PC-9 (cell line): ENCODE measurements at regions not wholly inside any gene's neighbourhood (a gene's known extent, or its start where the extent isn't known, plus 50 kb on each side); places are given as distances from the start of the nearest gene placed in this dataset.

Experiments
- BruUV-seq: library from RNA; stranded (reverse); fragments of 400-500 nt; replicated peaks from 2 replicates; lab custom pipeline; 2021; lab: Mats Ljungman, UMichigan
- CTCF ChIA-PET: fragments of 300-600 bp; sonication (Branson Sonifier 250); formaldehyde crosslinking; loops from one replicate; lab custom pipeline; 2022; ENCODE audit warnings: antibody characterized with exemption; lab: Charles Lee
- POLR2A ChIA-PET: fragments of 300-600 bp; sonication (Branson Sonifier 250); formaldehyde crosslinking; loops from one replicate; lab custom pipeline; 2022; ENCODE audit warnings: antibody characterized with exemption; ENCODE audit not compliant: unreplicated experiment; lab: Charles Lee
- DNase-seq, 2 experiments: peaks; one replicate each; pipeline versions ENCODE4 v3.0.0 to v3.0.0-alpha.2; 2015 to 2022; ENCODE audit warnings: mixed read lengths in 1 of 2
- H2AFZ ChIP-seq: fragments of 200-600 bp; sonication (generic); 2 replicates; pipeline ENCODE4 v1.8.1; 2017; ENCODE audit warnings: antibody characterized with exemption
- H3F3A ChIP-seq: fragments of 200-600 bp; sonication (generic); 2 replicates; pipeline ENCODE4 v1.8.1; 2017; ENCODE audit warnings: antibody characterized with exemption, mild to moderate bottlenecking, low read depth; ENCODE audit not compliant: insufficient read depth
- H3K27ac ChIP-seq: fragments of 200-600 bp; sonication (generic); 2 replicates; pipeline ENCODE4 v1.6.1; 2016; ENCODE audit warnings: mixed run types
- H3K27me3 ChIP-seq: fragments of 200-600 bp; sonication (generic); 2 replicates; pipeline ENCODE4 v1.6.1; 2016; ENCODE audit warnings: low read depth, mixed run types; ENCODE audit not compliant: insufficient read depth
- H3K36me3 ChIP-seq: fragments of 200-600 bp; sonication (generic); 2 replicates; pipeline ENCODE4 v1.6.1; 2016; ENCODE audit warnings: low read depth, mixed run types
- H3K4me1 ChIP-seq: fragments of 200-600 bp; sonication (generic); replicated peaks from 2 replicates; pipeline ENCODE4 v1.6.1; 2016; ENCODE audit warnings: mixed run types; ENCODE audit not compliant: insufficient read depth
- H3K4me2 ChIP-seq: fragments of 200-600 bp; sonication (generic); 2 replicates; pipeline ENCODE4 v1.6.1; 2017; ENCODE audit warnings: mixed run types
- H3K4me3 ChIP-seq: fragments of 200-600 bp; sonication (generic); 2 replicates; pipeline ENCODE4 v1.6.1; 2016; ENCODE audit warnings: mixed run types
- H3K79me2 ChIP-seq: fragments of 200-600 bp; sonication (generic); 2 replicates; pipeline ENCODE4 v1.6.1; 2017; ENCODE audit warnings: low read depth, mixed run types
- H3K9me2 ChIP-seq: fragments of 200-600 bp; sonication (generic); 2 replicates; pipeline ENCODE4 v1.8.1; 2017; ENCODE audit warnings: mild to moderate bottlenecking; ENCODE audit not compliant: insufficient read depth
- H3K9me3 ChIP-seq: fragments of 200-600 bp; sonication (generic); 2 replicates; pipeline ENCODE4 v1.8.1; 2016; ENCODE audit warnings: low read depth; ENCODE audit not compliant: insufficient read depth
- H4K20me1 ChIP-seq: fragments of 200-600 bp; sonication (generic); 2 replicates; pipeline ENCODE4 v1.8.1; 2017; ENCODE audit not compliant: insufficient read depth
- EZH2 ChIP-seq: fragments of 200-600 bp; sonication (generic); IDR thresholded peaks from 2 replicates; pipeline ENCODE4 v1.8.0; 2017; ENCODE audit warnings: antibody characterized with exemption, low read depth
- intact Hi-C: fragments of 100-400 bp; cut with micrococcal nuclease; formaldehyde crosslinking; loops from one replicate; pipeline ENCODE4 v1.10.0; 2022; ENCODE audit not compliant: unreplicated experiment
- TF ChIP-seq, protein P1 (sequence below): fragments of 200-600 bp; sonication (generic); conservative IDR thresholded peaks from 2 replicates; pipeline ENCODE4 v1.6.1; 2017; ENCODE audit warnings: mixed run types, antibody characterized with exemption, mild to moderate bottlenecking, moderate library complexity

DNA sequence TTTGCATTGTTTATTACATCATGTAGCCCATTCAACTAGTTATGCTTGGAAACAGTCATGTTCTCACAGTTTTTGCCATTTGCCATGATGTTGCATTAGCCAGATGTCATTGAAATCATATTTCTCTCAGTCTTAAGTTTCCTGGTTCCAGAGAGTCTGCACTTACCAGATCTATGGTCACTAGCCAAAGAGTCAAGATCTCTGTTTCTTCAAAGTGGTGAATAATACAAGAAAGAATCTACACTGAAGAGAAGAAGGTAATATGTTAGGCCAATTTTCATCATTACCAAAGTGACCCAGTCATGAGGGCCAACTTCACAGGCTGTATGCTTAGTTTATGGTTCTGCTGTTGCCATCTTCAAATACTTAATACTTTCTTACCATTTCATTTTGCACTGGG, 89.0 kb upstream of the PHYHIPL start:
- no peaks in the 10 kb centered on the region for H3K9me2 ChIP-seq
- BruUV-seq: no TSS peak
- CTCF ChIA-PET: no interaction called here

GRCh38 chr10:59088912-59089573, 87.4 kb upstream of the PHYHIPL start:
- Histone ChIP-seq H3K9me2 (no peaks in the 10 kb centered on the region), H3K79me2 (no peaks in the 10 kb centered on the region), H2AFZ (no peak overlapping the region), H3K4me3 (no peak overlapping the region), H3K9me3 (no peaks in the 10 kb centered on the region), H3K4me2 (no peak overlapping the region), H3K27ac (no peak overlapping the region), H3F3A (no peaks in the 10 kb centered on the region), H3K27me3 (peaks cover 26% of the 10 kb centered on the region; the same call in 1 of the 2 replicates), H4K20me1 (no peaks in the 10 kb centered on the region), H3K4me1 (no peaks in the 10 kb centered on the region), H3K36me3 (no peaks in the 10 kb centered on the region)
- ChIA-PET POLR2A (no interaction called here), CTCF (no interaction called here)
- DNase-seq: no peak
- intact Hi-C loops: no loop called here
- BruUV-seq: no TSS peak
- TF ChIP-seq EZH2: no peak
- TF ChIP-seq, protein P1, sequence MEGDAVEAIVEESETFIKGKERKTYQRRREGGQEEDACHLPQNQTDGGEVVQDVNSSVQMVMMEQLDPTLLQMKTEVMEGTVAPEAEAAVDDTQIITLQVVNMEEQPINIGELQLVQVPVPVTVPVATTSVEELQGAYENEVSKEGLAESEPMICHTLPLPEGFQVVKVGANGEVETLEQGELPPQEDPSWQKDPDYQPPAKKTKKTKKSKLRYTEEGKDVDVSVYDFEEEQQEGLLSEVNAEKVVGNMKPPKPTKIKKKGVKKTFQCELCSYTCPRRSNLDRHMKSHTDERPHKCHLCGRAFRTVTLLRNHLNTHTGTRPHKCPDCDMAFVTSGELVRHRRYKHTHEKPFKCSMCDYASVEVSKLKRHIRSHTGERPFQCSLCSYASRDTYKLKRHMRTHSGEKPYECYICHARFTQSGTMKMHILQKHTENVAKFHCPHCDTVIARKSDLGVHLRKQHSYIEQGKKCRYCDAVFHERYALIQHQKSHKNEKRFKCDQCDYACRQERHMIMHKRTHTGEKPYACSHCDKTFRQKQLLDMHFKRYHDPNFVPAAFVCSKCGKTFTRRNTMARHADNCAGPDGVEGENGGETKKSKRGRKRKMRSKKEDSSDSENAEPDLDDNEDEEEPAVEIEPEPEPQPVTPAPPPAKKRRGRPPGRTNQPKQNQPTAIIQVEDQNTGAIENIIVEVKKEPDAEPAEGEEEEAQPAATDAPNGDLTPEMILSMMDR: no peak

More for the DNA sequence above, 89.0 kb upstream of the PHYHIPL start:
- no peak for TF ChIP-seq EZH2
- TF ChIP-seq, protein P1: no peak
- Histone ChIP-seq H3K27ac (no peak overlapping the region), H3K9me3 (no peaks in the 10 kb centered on the region), H3K27me3 (peaks cover 26% of the 10 kb centered on the region; the same call in 1 of the 2 replicates), H4K20me1 (no peaks in the 10 kb centered on the region), H3K36me3 (no peaks in the 10 kb centered on the region), H3K4me1 (no peaks in the 10 kb centered on the region), H3K79me2 (no peaks in the 10 kb centered on the region), H3K4me2 (no peak overlapping the region), H3K4me3 (no peak overlapping the region), H3F3A (no peaks in the 10 kb centered on the region), H2AFZ (no peak overlapping the region)
- POLR2A ChIA-PET: no interaction called here
- DNase-seq: no peak
- intact Hi-C loops: no loop called here

DNA sequence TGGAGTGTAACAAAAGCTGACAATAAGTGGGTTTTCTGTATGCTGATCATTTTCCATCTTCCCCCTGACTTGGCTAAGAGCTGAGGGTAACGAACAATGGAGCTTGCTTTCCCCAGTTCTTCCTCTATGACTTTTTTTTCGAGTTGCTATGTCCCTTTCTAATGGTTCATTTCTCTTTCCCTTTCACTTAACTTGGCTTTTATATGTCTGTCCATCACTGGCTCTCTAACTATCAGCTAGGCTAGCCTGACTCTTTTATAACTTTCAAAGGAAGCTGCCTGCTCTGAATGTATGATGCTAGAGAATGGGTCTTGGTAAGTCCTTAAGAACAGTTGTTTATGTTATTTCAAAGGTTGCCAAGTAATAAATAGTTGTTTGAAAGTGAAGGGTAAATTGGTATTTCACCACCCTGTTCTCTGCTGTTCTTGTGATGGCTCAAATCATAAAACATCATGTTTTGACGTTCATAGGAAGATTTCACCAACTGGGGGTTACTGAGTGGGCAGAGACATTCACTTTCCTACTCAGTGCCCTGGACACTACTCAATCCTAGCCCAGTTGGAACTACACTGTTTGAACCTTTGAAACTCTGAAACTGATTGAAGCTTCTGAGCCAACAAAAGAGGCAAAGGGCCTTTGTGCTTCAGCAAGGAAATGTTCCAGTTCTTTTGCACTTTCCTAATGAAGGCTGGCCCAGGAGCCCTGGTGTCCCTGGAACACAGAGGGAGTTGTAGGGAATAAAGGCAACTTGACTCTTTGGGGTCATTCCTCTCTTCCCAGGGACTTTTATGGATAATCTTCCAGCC, 85.4 kb upstream of the PHYHIPL start:
- no peak for DNase-seq
- Histone ChIP-seq H3F3A (no peaks in the 10 kb centered on the region), H3K9me2 (no peaks in the 10 kb centered on the region), H3K4me1 (no peaks in the 10 kb centered on the region), H3K36me3 (no peaks in the 10 kb centered on the region), H4K20me1 (no peaks in the 10 kb centered on the region), H3K27me3 (peaks cover 26% of the 10 kb centered on the region; the same call in 1 of the 2 replicates), H3K27ac (no peak overlapping the region), H3K4me2 (no peak overlapping the region), H3K9me3 (no peaks in the 10 kb centered on the region), H2AFZ (no peak overlapping the region), H3K79me2 (no peaks in the 10 kb centered on the region), H3K4me3 (no peak overlapping the region)
- POLR2A ChIA-PET: no interaction called here
- CTCF ChIA-PET: no interaction called here
- BruUV-seq: no TSS peak
- intact Hi-C loops: no loop called here
- TF ChIP-seq, protein P1: no peak
- TF ChIP-seq EZH2: no peak
